RWPE1 (cell line): ENCODE measurements at regions not wholly inside any gene's neighbourhood (a gene's known extent, or its start where the extent isn't known, plus 50 kb on each side); places are given as distances from the start of the nearest gene placed in this dataset.

Experiments used
- CTCF ChIA-PET: fragments of 350-600 bp; sonication (Branson Sonifier 250); formaldehyde crosslinking; extraction: SDS; loops from one replicate; lab custom pipeline; 2021; lab: Yijun Ruan, JAX
- POLR2A ChIA-PET: fragments of 400-600 bp; formaldehyde crosslinking; extraction: SDS; loops from one replicate; lab custom pipeline; 2020; ENCODE audit warnings: antibody characterized with exemption; ENCODE audit not compliant: low non-redundant PET; lab: Yijun Ruan, JAX
- DNase-seq: peaks from one replicate; pipeline ENCODE4 v3.0.0; 2012; ENCODE audit warnings: low spot score
- H3K27ac ChIP-seq: fragments of 450-650 bp; 2 replicates; pipeline ENCODE4 v1.5.1; 2017
- CTCF ChIP-seq: fragments of 450-650 bp; conservative IDR thresholded peaks from 2 replicates; pipeline ENCODE4 v1.5.1; 2017; ENCODE audit warnings: low read depth, mild to moderate bottlenecking

GRCh38 chr3:144237351-144237750, 265.7 kb downstream of the DIPK2A start:
- CTCF ChIA-PET: no interaction called here
- H3K27ac ChIP-seq: no peak overlapping the region
- TF ChIP-seq CTCF: no peak
- DNase-seq: no peak
- POLR2A ChIA-PET: interaction anchor here (0.6 kb wide), 1 partner anchor 182 kb away, joined by 3 read pairs; no protein-coding TSS in a partner anchor

- no peak for TF ChIP-seq CTCF
- DNase-seq: no peak
- ChIA-PET POLR2A (no interaction called here), CTCF (interaction anchor here (0.6 kb wide), 1 partner anchor 346 kb away, joined by 6 read pairs; no protein-coding TSS in a partner anchor)
- H3K27ac ChIP-seq: no peak overlapping the region
These were observed 269.8 kb downstream of the DIPK2A start for GRCh38 chr3:144241404-144241803.

- no peak for DNase-seq
- POLR2A ChIA-PET: no interaction called here
- H3K27ac ChIP-seq: no peak overlapping the region
- CTCF ChIA-PET: no interaction called here
- no peak for TF ChIP-seq CTCF
These were observed 271.1 kb downstream of the DIPK2A start for GRCh38 chr3:144242747-144243146.

GRCh38 chr3:144244662-144245061, 273.0 kb downstream of the DIPK2A start:
- no peak overlapping the region for H3K27ac ChIP-seq
- no peak for DNase-seq
- CTCF ChIA-PET: no interaction called here
- TF ChIP-seq CTCF: no peak
- POLR2A ChIA-PET: no interaction called here

GRCh38 chr3:144252896-144253295, 281.3 kb downstream of the DIPK2A start:
- TF ChIP-seq CTCF: no peak
- H3K27ac ChIP-seq: no peak overlapping the region
- POLR2A ChIA-PET: no interaction called here
- DNase-seq: no peak
- CTCF ChIA-PET: no interaction called here

GRCh38 chr3:144257381-144257780, 285.8 kb downstream of the DIPK2A start:
- POLR2A ChIA-PET: interaction anchor here (0.6 kb wide), 1 partner anchor 353 kb away, joined by 5 read pairs; no protein-coding TSS in a partner anchor
- CTCF ChIA-PET: interaction anchor here (0.6 kb wide), 1 partner anchor 24 kb away, joined by 3 read pairs; no protein-coding TSS in a partner anchor

More at GRCh38 chr3:144257381-144257780, 285.8 kb downstream of the DIPK2A start:
- H3K27ac ChIP-seq: no peak overlapping the region
- TF ChIP-seq CTCF: no peak
- no peak for DNase-seq
